ENCODE measurements at regions not wholly inside any gene's neighbourhood (a gene's known extent, or its start where the extent isn't known, plus 50 kb on each side); places are given as distances from the start of the nearest gene placed in this dataset.

- DNase-seq (no peak), ATAC-seq (ENCODE audit: low read depth) (no peak)
- no peak overlapping the region for H4K8ac ChIP-seq (ENCODE audit: low read depth in 2 of 2, low read length in 2 of 2)
- H3K9ac ChIP-seq (ENCODE audit: low read depth, low read length): no peak overlapping the region
- no peaks in the 10 kb centered on the region for H3K36me3 ChIP-seq (ENCODE audit: control insufficient read depth, insufficient read depth, low read length)
- no peaks in the 10 kb centered on the region for H3K79me1 ChIP-seq (ENCODE audit: low read depth in 1 of 2, low read length in 2 of 2)
- H3K27ac ChIP-seq (ENCODE audit: insufficient read depth, low read length): no peak overlapping the region
- H3K14ac ChIP-seq (replicated peaks; ENCODE audit: low read depth, low read length): no peak overlapping the region
- no peak overlapping the region for H2AK9ac ChIP-seq (replicated peaks; ENCODE audit: low read depth, low read length, poor library complexity)
- dilution Hi-C loops (cut with HindIII; ENCODE audit: low sequenced_read_pairs, unreplicated experiment): no loop called here
- H3K18ac ChIP-seq (ENCODE audit: low read depth, low read length): no peak overlapping the region
- H2BK120ac ChIP-seq (ENCODE audit: low read depth, low read length): no peak overlapping the region
- no peaks in the 10 kb centered on the region for H3K27me3 ChIP-seq (ENCODE audit: control insufficient read depth, insufficient read depth, low read length)
- H2BK15ac ChIP-seq (ENCODE audit: low read depth, low read length): no peak overlapping the region
- WGBS, 2 experiments (ENCODE audit: extremely low coverage in 2 of 2, insufficient read length in 1 of 2): 76% methylated on average over 2 of the region's 7 CpGs; no CpG with 5 or more reads in 1 of the 2 experiments
- H2BK5ac ChIP-seq (ENCODE audit: low read depth, low read length, poor library complexity, severe bottlenecking): no peak overlapping the region
- H3K4me1 ChIP-seq (ENCODE audit: control insufficient read depth, insufficient read depth, low read length): no peaks in the 10 kb centered on the region
- no peak overlapping the region for H3K4me2 ChIP-seq (ENCODE audit: low read depth, low read length)
- H2AK5ac ChIP-seq (ENCODE audit: low read depth, low read length): no peak overlapping the region
- H3K9me1 ChIP-seq (ENCODE audit: insufficient read depth, low read length): no peaks in the 10 kb centered on the region
- intact Hi-C loops (cut with micrococcal nuclease): no loop called here
- no TSS peak for BruUV-seq (replicated peaks)
- ChIA-PET POLR2A (ENCODE audit: unreplicated experiment) (no interaction called here), CTCF (no interaction called here)
- no peaks in the 10 kb centered on the region for H4K20me1 ChIP-seq (ENCODE audit: insufficient read depth, low read length)
- no peak overlapping the region for H2BK20ac ChIP-seq (ENCODE audit: low read depth, low read length)
- no peak overlapping the region for H3K4me3 ChIP-seq (ENCODE audit: insufficient read depth, low read depth, low read length)
- no peak overlapping the region for H2AFZ ChIP-seq (replicated peaks; ENCODE audit: low read length, poor library complexity)
- H4K5ac ChIP-seq (ENCODE audit: low read depth, low read length): no peak overlapping the region
- H3K9me3 ChIP-seq (ENCODE audit: control insufficient read depth, insufficient read depth, low read length): peaks cover 40% of the 10 kb centered on the region
- TF ChIP-seq SMC3 (IDR thresholded peaks at IDR 0.05; ENCODE audit: low read depth, low read length) (no peak), BHLHE40 (IDR thresholded peaks at IDR 0.05; ENCODE audit: low read depth, low read length) (no peak), CTCF (conservative IDR thresholded peaks at IDR 0.05; ENCODE audit: low read depth, low read length) (no peak), RFX5 (IDR thresholded peaks at IDR 0.05; ENCODE audit: low read depth, low read length) (no peak), POLR2A (IDR thresholded peaks at IDR 0.05; ENCODE audit: low read depth, low read length) (no peak), MAZ (IDR thresholded peaks at IDR 0.05; ENCODE audit: borderline replicate concordance, low read depth, low read length) (no peak), USF2 (IDR thresholded peaks at IDR 0.05; ENCODE audit: low read depth, low read length) (no peak), CHD1 (IDR thresholded peaks at IDR 0.05; ENCODE audit: low read depth, low read length) (no peak), RCOR1 (IDR thresholded peaks at IDR 0.05; ENCODE audit: insufficient replicate concordance, low read length) (no peak), ELK1 (IDR thresholded peaks at IDR 0.05; ENCODE audit: borderline replicate concordance, low read depth, low read length) (no peak), MXI1 (IDR thresholded peaks at IDR 0.05; ENCODE audit: borderline replicate concordance, low read depth, low read length) (no peak), FOS (IDR thresholded peaks at IDR 0.05; ENCODE audit: low read depth, low read length) (no peak), MAFK (IDR thresholded peaks at IDR 0.05; ENCODE audit: low read depth, low read length) (no peak), CEBPB (IDR thresholded peaks at IDR 0.05; ENCODE audit: low read depth, low read length) (no peak), RAD21 (IDR thresholded peaks at IDR 0.05; ENCODE audit: low read length) (no peak), NFE2L2 (IDR thresholded peaks at IDR 0.05; ENCODE audit: low read depth, low read length) (no peak)
- in situ Hi-C loops (cut with MboI; ENCODE audit: low sequenced_read_pairs): no loop called here
- no peak overlapping the region for H3K56ac ChIP-seq (ENCODE audit: extremely low read depth, insufficient read depth, low read length)
- no peak overlapping the region for H3K23ac ChIP-seq (ENCODE audit: low read depth, low read length)
- no peak overlapping the region for H3K4ac ChIP-seq (ENCODE audit: low read depth, low read length)
- H4K91ac ChIP-seq (ENCODE audit: insufficient read depth, low read depth, low read length): no peak overlapping the region
Observed at GRCh38 chr16:79351927-79352326, 248.6 kb downstream of the MAF start.
